GM12892 (cell line): ENCODE measurements at regions not wholly inside any gene's neighbourhood (a gene's known extent, or its start where the extent isn't known, plus 50 kb on each side); places are given as distances from the start of the nearest gene placed in this dataset.

Experiments
- POLR2A ChIP-seq: IDR thresholded peaks from 2 replicates; pipeline ENCODE4 v1.6.1; 2011; ENCODE audit warnings: low read depth, low read length, control low read depth
- POLR2AphosphoS5 ChIP-seq: IDR thresholded peaks from 2 replicates; pipeline ENCODE4 v1.6.1; 2011; ENCODE audit warnings: low read depth, low read length, control low read depth

DNA sequence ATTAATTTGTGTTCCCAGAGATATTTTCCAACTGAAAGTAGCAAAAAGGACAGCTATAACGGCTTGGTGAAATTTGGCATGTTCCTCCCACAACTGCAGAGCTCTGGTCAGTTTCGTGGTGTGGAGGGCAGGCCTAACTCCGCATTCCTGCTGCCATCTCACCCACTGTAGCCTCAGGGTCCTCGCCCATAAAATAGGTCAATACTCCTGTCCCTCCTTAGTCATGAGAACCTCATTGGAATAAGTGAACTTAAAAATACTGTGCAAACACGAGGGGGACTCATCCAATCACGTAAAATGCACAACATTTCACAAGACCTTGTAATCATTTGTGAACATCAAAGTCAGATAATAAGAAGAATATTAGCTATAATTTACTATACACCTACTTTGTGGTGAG is 143.5 kb upstream of the NCKAP5 start:
- TF ChIP-seq POLR2A, result no peak
- TF ChIP-seq POLR2AphosphoS5, result no peak
